ENCODE measurements at regions not wholly inside any gene's neighbourhood (a gene's known extent, or its start where the extent isn't known, plus 50 kb on each side); places are given as distances from the start of the nearest gene placed in this dataset.
A peak's percentile ranks its signal among the peaks of the same experiment; 100 is the strongest.

DNA sequence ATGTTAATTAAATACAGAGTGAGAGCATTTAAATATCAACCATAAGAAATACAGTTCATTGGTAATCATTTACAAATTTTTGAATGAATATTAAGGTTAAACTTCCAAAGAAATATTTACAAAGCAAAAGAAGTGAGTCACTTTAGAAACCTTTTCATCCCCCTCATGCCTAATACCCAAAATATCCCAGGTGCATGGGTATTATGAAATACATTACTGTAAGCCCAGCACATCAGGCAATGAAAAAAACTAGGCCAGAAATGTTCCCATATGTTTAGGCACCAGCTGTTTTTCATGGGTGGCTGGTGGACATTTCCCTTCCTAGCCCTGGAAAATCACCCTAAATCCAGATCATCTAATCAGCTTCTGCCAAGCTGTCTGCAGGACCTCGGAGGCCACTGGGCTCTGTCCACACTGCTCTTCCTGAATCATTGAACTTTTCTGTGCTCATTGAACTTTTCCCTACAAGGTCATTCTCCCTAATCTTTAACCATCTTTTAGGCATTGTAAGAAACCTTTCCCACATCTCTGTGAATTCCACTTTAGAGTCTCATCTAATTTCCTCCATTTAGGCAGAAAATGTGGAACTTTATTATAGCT lies 145.3 kb upstream of the STXBP5 start:
- no peaks in the 10 kb centered on the region for H3K9me3 ChIP-seq (ENCODE audit: low read length)
- no peaks in the 10 kb centered on the region for H3K27me3 ChIP-seq (ENCODE audit: control insufficient read depth in 1 of 2, insufficient read depth in 2 of 2, low read length in 2 of 2)
- FAIRE-seq (no peak), ATAC-seq (peak; percentile 75), DNase-seq (ENCODE audit: low spot score) (no peak)
- intact Hi-C loops (cut with micrococcal nuclease; ENCODE audit: unreplicated experiment), result no loop called here
- H3K4me3 ChIP-seq (replicated peaks in 1 of 3; ENCODE audit: insufficient read depth in 1 of 3, low read depth in 2 of 3, low read length in 3 of 3), result no peak overlapping the region
- no peak overlapping the region for H3K27ac ChIP-seq (ENCODE audit: extremely low read length, insufficient read depth, low read length)
- no peak overlapping the region for H3K9ac ChIP-seq (ENCODE audit: insufficient read depth, low read depth, low read length)
- 0% methylated on average over 1 of the region's 1 CpG for WGBS (ENCODE audit: low lambda C conversion rate)
- H4K20me1 ChIP-seq (ENCODE audit: insufficient read depth, low read length), result no peaks in the 10 kb centered on the region
- H2AFZ ChIP-seq (ENCODE audit: low read length), result no peak overlapping the region
- no TSS peak for BruUV-seq (replicated peaks)
- H3K4me2 ChIP-seq (ENCODE audit: low read depth, low read length), result 0 out of 2 replicates have a peak overlapping the region, but pooled peaks have one; percentile 14
- POLR2A ChIA-PET, result no interaction called here
- H3K4me1 ChIP-seq (ENCODE audit: insufficient read depth, low read length), result peaks cover 43% of the 10 kb centered on the region
- in situ Hi-C loops (cut with HindIII; ENCODE audit: extremely low pct_ligation_motif_present, low pct_unique_long_range_greater_than_20kb), result no loop called here
- CTCF ChIA-PET (ENCODE audit: low intra/inter-chr PET ratio, low total read pairs), result no interaction called here
- H3K36me3 ChIP-seq (replicated peaks in 1 of 2; ENCODE audit: control insufficient read depth in 1 of 2, insufficient read depth in 2 of 2, low read length in 2 of 2), result no peaks in the 10 kb centered on the region
- H3K79me2 ChIP-seq (ENCODE audit: insufficient read depth, low read length), result no peaks in the 10 kb centered on the region
- no peak for TF ChIP-seq SP5 (CRISPR knock-in tag; IDR thresholded peaks at IDR 0.05; ENCODE audit: borderline replicate concordance, low read depth)
- TF ChIP-seq, protein P1, sequence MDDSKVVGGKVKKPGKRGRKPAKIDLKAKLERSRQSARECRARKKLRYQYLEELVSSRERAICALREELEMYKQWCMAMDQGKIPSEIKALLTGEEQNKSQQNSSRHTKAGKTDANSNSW (CRISPR knock-in tag; IDR thresholded peaks at IDR 0.05; ENCODE audit: borderline replicate concordance), result no peak
- TF ChIP-seq, protein P2, sequence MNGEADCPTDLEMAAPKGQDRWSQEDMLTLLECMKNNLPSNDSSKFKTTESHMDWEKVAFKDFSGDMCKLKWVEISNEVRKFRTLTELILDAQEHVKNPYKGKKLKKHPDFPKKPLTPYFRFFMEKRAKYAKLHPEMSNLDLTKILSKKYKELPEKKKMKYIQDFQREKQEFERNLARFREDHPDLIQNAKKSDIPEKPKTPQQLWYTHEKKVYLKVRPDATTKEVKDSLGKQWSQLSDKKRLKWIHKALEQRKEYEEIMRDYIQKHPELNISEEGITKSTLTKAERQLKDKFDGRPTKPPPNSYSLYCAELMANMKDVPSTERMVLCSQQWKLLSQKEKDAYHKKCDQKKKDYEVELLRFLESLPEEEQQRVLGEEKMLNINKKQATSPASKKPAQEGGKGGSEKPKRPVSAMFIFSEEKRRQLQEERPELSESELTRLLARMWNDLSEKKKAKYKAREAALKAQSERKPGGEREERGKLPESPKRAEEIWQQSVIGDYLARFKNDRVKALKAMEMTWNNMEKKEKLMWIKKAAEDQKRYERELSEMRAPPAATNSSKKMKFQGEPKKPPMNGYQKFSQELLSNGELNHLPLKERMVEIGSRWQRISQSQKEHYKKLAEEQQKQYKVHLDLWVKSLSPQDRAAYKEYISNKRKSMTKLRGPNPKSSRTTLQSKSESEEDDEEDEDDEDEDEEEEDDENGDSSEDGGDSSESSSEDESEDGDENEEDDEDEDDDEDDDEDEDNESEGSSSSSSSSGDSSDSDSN (CRISPR knock-in tag; IDR thresholded peaks at IDR 0.05), result no peak
- TF ChIP-seq, protein P3, sequence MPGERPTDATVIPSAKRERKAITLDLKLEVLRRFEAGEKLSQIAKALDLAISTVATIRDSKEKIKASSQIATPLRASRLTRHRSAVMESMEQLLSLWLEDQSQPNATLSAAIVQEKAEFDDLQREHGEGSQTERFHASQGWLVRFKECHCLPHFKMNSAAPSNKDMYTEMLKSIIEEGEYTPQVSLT (CRISPR knock-in tag; IDR thresholded peaks at IDR 0.05; ENCODE audit: borderline replicate concordance, low read depth), result no peak
- no peak for TF ChIP-seq SSRP1 (CRISPR knock-in tag; IDR thresholded peaks at IDR 0.05)
- no peak for TF ChIP-seq U2AF2 (IDR thresholded peaks at IDR 0.05; ENCODE audit: low read depth, low read length)
- TF ChIP-seq, protein P4, sequence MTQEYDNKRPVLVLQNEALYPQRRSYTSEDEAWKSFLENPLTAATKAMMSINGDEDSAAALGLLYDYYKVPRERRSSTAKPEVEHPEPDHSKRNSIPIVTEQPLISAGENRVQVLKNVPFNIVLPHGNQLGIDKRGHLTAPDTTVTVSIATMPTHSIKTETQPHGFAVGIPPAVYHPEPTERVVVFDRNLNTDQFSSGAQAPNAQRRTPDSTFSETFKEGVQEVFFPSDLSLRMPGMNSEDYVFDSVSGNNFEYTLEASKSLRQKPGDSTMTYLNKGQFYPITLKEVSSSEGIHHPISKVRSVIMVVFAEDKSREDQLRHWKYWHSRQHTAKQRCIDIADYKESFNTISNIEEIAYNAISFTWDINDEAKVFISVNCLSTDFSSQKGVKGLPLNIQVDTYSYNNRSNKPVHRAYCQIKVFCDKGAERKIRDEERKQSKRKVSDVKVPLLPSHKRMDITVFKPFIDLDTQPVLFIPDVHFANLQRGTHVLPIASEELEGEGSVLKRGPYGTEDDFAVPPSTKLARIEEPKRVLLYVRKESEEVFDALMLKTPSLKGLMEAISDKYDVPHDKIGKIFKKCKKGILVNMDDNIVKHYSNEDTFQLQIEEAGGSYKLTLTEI (CRISPR knock-in tag; conservative IDR thresholded peaks at IDR 0.05), result no peak
- TF ChIP-seq, protein P5, sequence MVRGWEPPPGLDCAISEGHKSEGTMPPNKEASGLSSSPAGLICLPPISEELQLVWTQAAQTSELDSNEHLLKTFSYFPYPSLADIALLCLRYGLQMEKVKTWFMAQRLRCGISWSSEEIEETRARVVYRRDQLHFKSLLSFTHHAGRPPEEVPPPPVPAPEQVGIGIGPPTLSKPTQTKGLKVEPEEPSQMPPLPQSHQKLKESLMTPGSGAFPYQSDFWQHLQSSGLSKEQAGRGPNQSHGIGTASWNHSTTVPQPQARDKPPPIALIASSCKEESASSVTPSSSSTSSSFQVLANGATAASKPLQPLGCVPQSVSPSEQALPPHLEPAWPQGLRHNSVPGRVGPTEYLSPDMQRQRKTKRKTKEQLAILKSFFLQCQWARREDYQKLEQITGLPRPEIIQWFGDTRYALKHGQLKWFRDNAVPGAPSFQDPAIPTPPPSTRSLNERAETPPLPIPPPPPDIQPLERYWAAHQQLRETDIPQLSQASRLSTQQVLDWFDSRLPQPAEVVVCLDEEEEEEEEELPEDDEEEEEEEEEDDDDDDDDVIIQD (CRISPR knock-in tag; IDR thresholded peaks at IDR 0.05; ENCODE audit: low read depth), result peak; percentile 30; the same call in 1 of the 2 replicates
- TF ChIP-seq, protein P6, sequence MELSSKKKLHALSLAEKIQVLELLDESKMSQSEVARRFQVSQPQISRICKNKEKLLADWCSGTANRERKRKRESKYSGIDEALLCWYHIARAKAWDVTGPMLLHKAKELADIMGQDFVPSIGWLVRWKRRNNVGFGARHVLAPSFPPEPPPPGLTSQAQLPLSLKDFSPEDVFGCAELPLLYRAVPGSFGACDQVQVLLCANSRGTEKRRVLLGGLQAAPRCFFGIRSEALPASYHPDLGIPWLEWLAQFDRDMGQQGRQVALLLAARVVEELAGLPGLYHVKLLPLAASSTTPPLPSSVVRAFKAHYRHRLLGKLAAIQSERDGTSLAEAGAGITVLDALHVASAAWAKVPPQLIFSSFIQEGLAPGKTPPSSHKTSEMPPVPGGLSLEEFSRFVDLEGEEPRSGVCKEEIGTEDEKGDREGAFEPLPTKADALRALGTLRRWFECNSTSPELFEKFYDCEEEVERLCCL (CRISPR knock-in tag; IDR thresholded peaks at IDR 0.05; ENCODE audit: borderline replicate concordance), result no peak
- no peak for TF ChIP-seq PHF20 (CRISPR knock-in tag; IDR thresholded peaks at IDR 0.05)
- no peak for TF ChIP-seq ZNF101 (CRISPR knock-in tag; IDR thresholded peaks at IDR 0.05; ENCODE audit: borderline replicate concordance, low read depth)
- TF ChIP-seq MTF2 (CRISPR knock-in tag; IDR thresholded peaks at IDR 0.05; ENCODE audit: borderline replicate concordance), result no peak
- no peak for TF ChIP-seq ZNF563 (CRISPR knock-in tag; IDR thresholded peaks at IDR 0.05)
